Ascending aorta (tissue), 2 donors: ENCODE measurements at regions not wholly inside any gene's neighbourhood (a gene's known extent, or its start where the extent isn't known, plus 50 kb on each side); places are given as distances from the start of the nearest gene placed in this dataset.

Experiments used
- DNase-seq, 2 donors: peaks; one replicate each; pipeline ENCODE4 v3.0.0-alpha.2; 2019; ENCODE audit warnings: low spot score in 2 of 2
- H3K27ac ChIP-seq, 2 donors: fragments of 200-600 bp; sonication (generic); one replicate each; pipeline ENCODE4 v1.5.1; 2016 to 2017; ENCODE audit warnings: mild to moderate bottlenecking in 1 of 2
- H3K27me3 ChIP-seq: fragments of 200-600 bp; sonication (generic); one replicate; pipeline ENCODE4 v1.5.1; 2017
- H3K36me3 ChIP-seq, 2 donors: fragments of 200-600 bp; sonication (generic); one replicate each; pipeline ENCODE4 v1.5.1; 2016
- H3K4me1 ChIP-seq, 2 donors: fragments of 200-600 bp; sonication (generic); one replicate each; pipeline ENCODE4 v1.5.1; 2016 to 2017; ENCODE audit warnings: mild to moderate bottlenecking in 1 of 2
- H3K4me3 ChIP-seq, 2 donors: fragments of 200-600 bp; sonication (generic); one replicate each; pipeline ENCODE4 v1.5.1; 2016 to 2017; ENCODE audit warnings: mild to moderate bottlenecking in 1 of 2
- H3K9me3 ChIP-seq, 2 donors: fragments of 200-600 bp; sonication (generic); one replicate each; pipeline ENCODE4 v1.5.1; 2016
- intact Hi-C: fragments of 100-400 bp; cut with DNase I; formaldehyde crosslinking; loops from one replicate; pipeline ENCODE4 v1.15.1; 2023
- TF ChIP-seq, protein P1 (sequence below), 3 experiments: fragments of 200-600 bp in 2 of 3; fragments of 450-650 bp in 1 of 3; sonication (generic) in 2 of 3; IDR thresholded peaks; one replicate each; pipeline ENCODE4 v1.5.1; 2016 to 2019; ENCODE audit warnings: antibody characterized with exemption in 3 of 3, mild to moderate bottlenecking in 1 of 3, moderate library complexity in 1 of 3

DNA sequence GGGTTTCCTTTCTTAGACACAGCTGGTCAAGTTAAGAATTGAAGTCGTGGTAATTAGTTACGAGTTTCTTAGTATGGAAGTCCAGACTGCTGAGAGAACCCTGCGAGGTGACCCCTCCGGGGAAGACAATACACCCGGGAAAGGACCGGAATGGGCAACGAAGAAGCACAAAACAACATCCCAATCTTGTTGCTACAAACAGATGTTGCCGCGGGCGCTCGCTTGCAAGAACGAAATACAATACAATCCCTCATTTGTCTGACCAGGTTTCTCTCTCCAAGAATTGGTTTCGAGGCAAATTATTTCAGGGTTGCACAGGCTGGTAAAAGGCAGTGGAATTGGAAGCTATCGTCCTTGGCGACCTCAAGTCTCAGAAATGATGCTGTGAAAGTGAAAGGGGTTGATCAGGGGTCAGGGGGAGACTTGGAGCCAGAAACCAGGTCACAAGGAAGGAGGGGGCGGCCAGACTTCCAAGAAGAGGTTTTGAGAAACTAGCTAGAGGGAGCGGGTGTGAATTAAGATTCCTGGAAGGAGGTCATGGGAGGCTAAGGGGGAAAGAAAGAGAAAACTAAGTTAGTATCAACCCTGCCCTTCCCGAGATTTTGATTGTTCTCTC is 401.9 kb downstream of the HRH4 start:
- no peaks in the 10 kb centered on the region for H3K4me1 ChIP-seq
- H3K36me3 ChIP-seq = no peaks in the 10 kb centered on the region
- TF ChIP-seq, protein P1, sequence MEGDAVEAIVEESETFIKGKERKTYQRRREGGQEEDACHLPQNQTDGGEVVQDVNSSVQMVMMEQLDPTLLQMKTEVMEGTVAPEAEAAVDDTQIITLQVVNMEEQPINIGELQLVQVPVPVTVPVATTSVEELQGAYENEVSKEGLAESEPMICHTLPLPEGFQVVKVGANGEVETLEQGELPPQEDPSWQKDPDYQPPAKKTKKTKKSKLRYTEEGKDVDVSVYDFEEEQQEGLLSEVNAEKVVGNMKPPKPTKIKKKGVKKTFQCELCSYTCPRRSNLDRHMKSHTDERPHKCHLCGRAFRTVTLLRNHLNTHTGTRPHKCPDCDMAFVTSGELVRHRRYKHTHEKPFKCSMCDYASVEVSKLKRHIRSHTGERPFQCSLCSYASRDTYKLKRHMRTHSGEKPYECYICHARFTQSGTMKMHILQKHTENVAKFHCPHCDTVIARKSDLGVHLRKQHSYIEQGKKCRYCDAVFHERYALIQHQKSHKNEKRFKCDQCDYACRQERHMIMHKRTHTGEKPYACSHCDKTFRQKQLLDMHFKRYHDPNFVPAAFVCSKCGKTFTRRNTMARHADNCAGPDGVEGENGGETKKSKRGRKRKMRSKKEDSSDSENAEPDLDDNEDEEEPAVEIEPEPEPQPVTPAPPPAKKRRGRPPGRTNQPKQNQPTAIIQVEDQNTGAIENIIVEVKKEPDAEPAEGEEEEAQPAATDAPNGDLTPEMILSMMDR (IDR thresholded peaks at IDR 0.05) = no peak
- intact Hi-C loops = no loop called here
- H3K27me3 ChIP-seq = no peaks in the 10 kb centered on the region
- H3K27ac ChIP-seq = no peak overlapping the region
- H3K4me3 ChIP-seq = no peak overlapping the region
- DNase-seq = no peak
- H3K9me3 ChIP-seq = no peaks in the 10 kb centered on the region

DNA sequence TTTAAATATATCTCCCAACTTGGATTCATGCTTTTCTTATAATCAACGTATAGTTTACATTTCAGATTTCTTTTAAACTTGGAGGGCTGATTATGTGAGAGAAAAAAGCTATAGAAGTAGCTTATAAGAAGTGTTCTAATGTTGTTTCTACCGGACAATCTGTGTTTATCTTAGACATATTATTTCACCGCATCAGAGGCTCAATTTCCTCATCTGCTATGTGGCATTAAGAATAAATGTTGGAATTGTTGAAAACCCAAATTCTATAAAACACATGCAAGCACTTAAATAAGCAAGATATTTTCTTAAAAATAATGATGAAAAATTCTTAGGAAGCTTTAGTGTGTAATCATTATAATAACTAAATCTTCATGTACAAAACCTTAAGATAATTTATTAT is 407.9 kb downstream of the HRH4 start:
- intact Hi-C loops = no loop called here
- Histone ChIP-seq H3K4me3 (no peak overlapping the region), H3K27ac (no peak overlapping the region), H3K4me1 (no peaks in the 10 kb centered on the region), H3K27me3 (no peaks in the 10 kb centered on the region), H3K9me3 (no peaks in the 10 kb centered on the region), H3K36me3 (no peaks in the 10 kb centered on the region)
- DNase-seq = no peak
- TF ChIP-seq, protein P1 (IDR thresholded peaks at IDR 0.05) = no peak

DNA sequence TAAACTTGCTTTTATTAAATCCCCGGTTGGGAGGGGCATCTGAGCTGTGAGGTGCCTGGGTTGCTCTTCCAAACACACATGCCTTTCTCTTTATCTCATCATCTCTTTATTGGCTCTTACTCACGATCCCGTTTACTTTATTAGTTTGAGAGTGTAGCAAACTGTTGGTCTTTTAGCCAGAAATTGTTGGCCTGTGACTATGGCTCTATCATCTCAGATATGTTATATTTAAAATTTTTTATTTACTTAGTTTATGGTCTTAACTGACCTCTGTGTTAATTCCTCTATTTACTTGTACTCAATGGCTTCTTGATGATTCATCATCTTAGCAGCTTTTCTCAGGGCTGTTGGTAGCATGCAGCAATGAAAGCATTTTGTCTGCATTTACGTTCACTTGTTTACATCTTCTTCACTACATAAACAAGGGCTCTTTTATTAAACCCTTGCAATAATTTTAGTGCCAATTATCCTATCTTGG is 408.4 kb downstream of the HRH4 start:
- H3K4me1 ChIP-seq = no peaks in the 10 kb centered on the region
- no peaks in the 10 kb centered on the region for H3K27me3 ChIP-seq
- TF ChIP-seq, protein P1 (IDR thresholded peaks at IDR 0.05) = no peak
- H3K27ac ChIP-seq = no peak overlapping the region
- no peak for DNase-seq
- intact Hi-C loops = no loop called here
- H3K36me3 ChIP-seq = no peaks in the 10 kb centered on the region
- no peaks in the 10 kb centered on the region for H3K9me3 ChIP-seq
- H3K4me3 ChIP-seq = no peak overlapping the region

DNA sequence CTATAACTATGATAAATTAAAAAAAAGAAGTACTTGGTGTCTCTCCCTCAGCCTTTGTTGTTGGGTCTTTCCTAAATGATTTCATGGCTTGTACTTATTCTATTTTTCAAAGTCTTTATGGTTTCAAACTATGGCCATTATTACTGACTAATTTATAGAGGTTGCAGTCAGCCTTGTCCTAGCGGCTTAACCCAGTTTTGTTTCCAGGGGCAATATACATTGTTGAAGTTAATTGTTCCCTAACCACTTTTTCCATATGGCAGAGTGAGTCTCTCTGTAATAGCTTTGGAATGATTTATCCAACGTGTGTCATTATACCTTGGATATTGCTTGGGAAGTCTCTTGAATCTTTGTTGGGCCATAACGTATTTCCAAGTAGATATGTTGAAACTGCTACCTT is 408.8 kb downstream of the HRH4 start:
- Histone ChIP-seq H3K27me3 (no peaks in the 10 kb centered on the region), H3K27ac (no peak overlapping the region), H3K4me1 (no peaks in the 10 kb centered on the region), H3K9me3 (no peaks in the 10 kb centered on the region), H3K4me3 (no peak overlapping the region), H3K36me3 (no peaks in the 10 kb centered on the region)
- DNase-seq = no peak
- intact Hi-C loops = no loop called here
- TF ChIP-seq, protein P1 (IDR thresholded peaks at IDR 0.05) = no peak

DNA sequence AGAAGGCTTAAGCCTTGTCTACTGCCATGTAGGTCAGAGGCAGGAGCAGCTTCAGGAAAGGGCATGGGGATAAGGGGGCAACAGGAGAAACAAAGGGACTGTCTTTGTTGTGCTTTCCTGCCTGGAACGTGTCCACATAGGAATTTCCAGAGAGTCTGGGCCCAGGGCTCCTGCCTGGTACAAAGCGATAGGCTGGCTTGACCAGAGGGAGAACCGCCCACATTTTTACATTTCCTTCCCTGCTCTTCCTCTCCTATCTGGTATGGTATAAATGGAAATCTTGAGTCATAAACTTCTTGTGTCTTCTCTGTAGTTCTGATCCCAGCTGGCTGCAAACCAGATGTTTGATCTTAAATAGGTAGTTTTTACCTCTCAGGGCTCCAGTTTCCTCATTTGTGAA is 414.8 kb downstream of the HRH4 start:
- Histone ChIP-seq H3K9me3 (no peaks in the 10 kb centered on the region), H3K36me3 (no peaks in the 10 kb centered on the region), H3K4me3 (no peak overlapping the region), H3K4me1 (no peaks in the 10 kb centered on the region), H3K27ac (no peak overlapping the region), H3K27me3 (no peaks in the 10 kb centered on the region)
- intact Hi-C loops = no loop called here
- DNase-seq = no peak
- TF ChIP-seq, protein P1 (IDR thresholded peaks at IDR 0.05) = no peak

DNA sequence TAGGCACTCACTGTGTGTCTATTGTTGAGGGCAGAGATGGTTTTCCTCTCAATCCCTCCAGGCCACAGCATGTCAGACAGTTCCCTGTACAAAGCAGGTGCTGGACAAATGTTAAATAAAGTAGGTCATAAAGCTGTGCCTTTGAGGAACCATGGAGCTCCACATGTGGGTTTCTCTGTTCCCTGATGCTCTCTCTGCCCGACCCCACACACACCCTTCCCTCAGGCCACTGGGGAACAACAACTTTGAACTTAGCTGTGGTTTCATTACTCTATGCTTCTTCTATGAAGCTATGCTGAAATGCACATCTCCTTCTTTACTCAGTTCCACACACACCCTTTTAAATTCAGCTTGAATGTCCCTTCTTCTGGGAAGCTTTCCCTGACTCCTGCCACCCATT is 415.3 kb downstream of the HRH4 start:
- intact Hi-C loops = no loop called here
- no peak for DNase-seq
- Histone ChIP-seq H3K27me3 (no peaks in the 10 kb centered on the region), H3K9me3 (no peaks in the 10 kb centered on the region), H3K4me3 (no peak overlapping the region), H3K4me1 (no peaks in the 10 kb centered on the region), H3K27ac (no peak overlapping the region), H3K36me3 (no peaks in the 10 kb centered on the region)
- TF ChIP-seq, protein P1 (IDR thresholded peaks at IDR 0.05) = no peak
